ENCODE measurements at regions not wholly inside any gene's neighbourhood (a gene's known extent, or its start where the extent isn't known, plus 50 kb on each side); places are given as distances from the start of the nearest gene placed in this dataset.

- TF ChIP-seq CTCF (IDR thresholded peaks at IDR 0.05) (no peak), POLR2A (IDR thresholded peaks at IDR 0.05) (no peak)
Measured at GRCh38 chr5:42143361-42143760, 218.3 kb downstream of the FBXO4 start.
